GM23338 (cell line): ENCODE measurements at regions not wholly inside any gene's neighbourhood (a gene's known extent, or its start where the extent isn't known, plus 50 kb on each side); places are given as distances from the start of the nearest gene placed in this dataset.

Experiments
- ATAC-seq: fragments of 200-7000 bp; cut with Tn5 transposase; 3 replicates; pipeline ENCODE4 v1.9.1; 2020
- DNase-seq: peaks from one replicate; pipeline ENCODE4 v3.0.0-alpha.2; 2015; ENCODE audit warnings: low spot score
- H2AFZ ChIP-seq: fragments of 200-600 bp; sonication (generic); 2 replicates; pipeline ENCODE4 v1.8.0; 2016; ENCODE audit warnings: antibody characterized with exemption, mild to moderate bottlenecking, moderate library complexity
- H3F3A ChIP-seq: fragments of 200-600 bp; sonication (generic); replicated peaks from 2 replicates; pipeline ENCODE4 v1.8.0; 2017; ENCODE audit warnings: antibody characterized with exemption, mixed run types, low read depth
- H3K27ac ChIP-seq: fragments of 200-600 bp; sonication (generic); 2 replicates; pipeline ENCODE4 v1.6.1; 2016; ENCODE audit warnings: low read depth
- H3K27me3 ChIP-seq: fragments of 200-600 bp; sonication (generic); 2 replicates; pipeline ENCODE4 v1.8.0; 2016; ENCODE audit warnings: mild to moderate bottlenecking, mixed run types, moderate library complexity; ENCODE audit not compliant: insufficient read depth
- H3K36me3 ChIP-seq: fragments of 200-600 bp; sonication (generic); 2 replicates; pipeline ENCODE4 v1.8.0; 2016; ENCODE audit warnings: mild to moderate bottlenecking; ENCODE audit not compliant: insufficient read depth
- H3K4me1 ChIP-seq: fragments of 200-600 bp; sonication (generic); 2 replicates; pipeline ENCODE4 v1.8.0; 2016; ENCODE audit warnings: mild to moderate bottlenecking, moderate library complexity; ENCODE audit not compliant: insufficient read depth
- H3K4me2 ChIP-seq: fragments of 200-600 bp; sonication (generic); 2 replicates; pipeline ENCODE4 v1.7.1; 2017; ENCODE audit warnings: mixed run types
- H3K4me3 ChIP-seq: fragments of 200-600 bp; sonication (generic); 2 replicates; pipeline ENCODE4 v1.6.1; 2016; ENCODE audit warnings: mixed run types
- H3K79me2 ChIP-seq: fragments of 200-600 bp; sonication (generic); replicated peaks from 2 replicates; pipeline ENCODE4 v1.8.0; 2017; ENCODE audit warnings: mild to moderate bottlenecking; ENCODE audit not compliant: insufficient read depth
- H3K9me2 ChIP-seq: fragments of 200-600 bp; sonication (generic); 2 replicates; pipeline ENCODE4 v1.8.0; 2017; ENCODE audit not compliant: insufficient read depth
- H4K20me1 ChIP-seq: fragments of 200-600 bp; sonication (generic); replicated peaks from 2 replicates; pipeline ENCODE4 v1.8.0; 2017; ENCODE audit warnings: mild to moderate bottlenecking; ENCODE audit not compliant: insufficient read depth
- H3K27ac Mint-ChIP-seq: 2 replicates; pipeline ENCODE4 v1.8.0; 2020; ENCODE audit warnings: inconsistent platforms, mild to moderate bottlenecking, moderate library complexity, mixed read lengths
- H3K27me3 Mint-ChIP-seq: 3 replicates; pipeline ENCODE4 v1.8.0; 2022; ENCODE audit warnings: low read depth, mild to moderate bottlenecking, moderate library complexity, mixed read lengths, inconsistent platforms; ENCODE audit not compliant: insufficient read depth, poor library complexity
- H3K36me3 Mint-ChIP-seq: 3 replicates; pipeline ENCODE4 v1.8.0; 2021; ENCODE audit warnings: low read depth, mild to moderate bottlenecking, inconsistent platforms, moderate library complexity, mixed read lengths
- H3K4me1 Mint-ChIP-seq: 3 replicates; pipeline ENCODE4 v1.8.0; 2020; ENCODE audit warnings: mild to moderate bottlenecking, inconsistent platforms, mixed read lengths
- H3K4me3 Mint-ChIP-seq: 3 replicates; pipeline ENCODE4 v1.8.0; 2021; ENCODE audit warnings: moderate library complexity, mild to moderate bottlenecking, inconsistent platforms, mixed read lengths
- H3K9me3 Mint-ChIP-seq: 3 replicates; pipeline ENCODE4 v1.8.0; 2020; ENCODE audit warnings: moderate library complexity, mild to moderate bottlenecking, inconsistent platforms, mixed read lengths
- CREB1 ChIP-seq: fragments of 250-450 bp; sonication (Bioruptor Pico); IDR thresholded peaks from 2 replicates; pipeline ENCODE4 v1.5.0; 2020; ENCODE audit warnings: low read depth, mild to moderate bottlenecking, moderate library complexity
- EZH2 ChIP-seq: fragments of 200-600 bp; sonication (generic); IDR thresholded peaks from one replicate; pipeline ENCODE4 v1.8.0; 2017; ENCODE audit warnings: antibody characterized with exemption, mild to moderate bottlenecking, low read depth; ENCODE audit not compliant: unreplicated experiment
- EZH2phosphoT487 ChIP-seq: fragments of 200-600 bp; sonication (generic); IDR thresholded peaks from one replicate; pipeline ENCODE4 v1.8.1; 2018; ENCODE audit warnings: antibody characterized with exemption; ENCODE audit not compliant: unreplicated experiment
- JUNB ChIP-seq: IDR thresholded peaks from one replicate; pipeline ENCODE4 v1.6.1; 2016; ENCODE audit warnings: antibody characterized with exemption; ENCODE audit not compliant: unreplicated experiment
- NANOG ChIP-seq: IDR thresholded peaks from 2 replicates; pipeline ENCODE4 v1.6.1; 2016; ENCODE audit warnings: antibody characterized with exemption, borderline replicate concordance
- POLR2AphosphoS5 ChIP-seq: IDR thresholded peaks from 2 replicates; pipeline ENCODE4 v1.6.1; 2016; ENCODE audit warnings: antibody characterized with exemption, low read depth
- STAT1 ChIP-seq: IDR thresholded peaks from one replicate; pipeline ENCODE4 v1.6.1; 2016; ENCODE audit warnings: antibody characterized with exemption; ENCODE audit not compliant: unreplicated experiment
- ZNF114 ChIP-seq: fragments of 250-450 bp; sonication (Bioruptor Pico); IDR thresholded peaks from 2 replicates; pipeline ENCODE4 v1.5.0; 2020; ENCODE audit warnings: mild to moderate bottlenecking, moderate library complexity
- ZNF331 ChIP-seq: fragments of 250-450 bp; sonication (Bioruptor Pico); IDR thresholded peaks from 2 replicates; pipeline ENCODE4 v1.5.0; 2020; ENCODE audit warnings: low read depth, mild to moderate bottlenecking, moderate library complexity
- TF ChIP-seq, protein P1 (sequence below): IDR thresholded peaks from 2 replicates; pipeline ENCODE4 v1.6.1; 2016; ENCODE audit warnings: antibody characterized with exemption
- TF ChIP-seq, protein P2 (sequence below): fragments of 250-450 bp; sonication (Bioruptor Pico); IDR thresholded peaks from 2 replicates; pipeline ENCODE4 v1.5.0; 2020; ENCODE audit warnings: mild to moderate bottlenecking, moderate library complexity
- TF ChIP-seq, protein P3 (sequence below), 2 experiments: fragments of 200-600 bp in 1 of 2; sonication (generic) in 1 of 2; conservative IDR thresholded peaks; 2 replicates each; pipeline versions ENCODE4 v1.5.1 to v1.6.1; 2016 to 2017; ENCODE audit warnings: antibody characterized with exemption in 2 of 2, low read depth in 2 of 2, mild to moderate bottlenecking in 2 of 2, moderate library complexity in 1 of 2
- TF ChIP-seq, protein P4 (sequence below): IDR thresholded peaks from one replicate; pipeline ENCODE4 v1.6.1; 2018; ENCODE audit warnings: antibody characterized with exemption; ENCODE audit not compliant: unreplicated experiment

DNA sequence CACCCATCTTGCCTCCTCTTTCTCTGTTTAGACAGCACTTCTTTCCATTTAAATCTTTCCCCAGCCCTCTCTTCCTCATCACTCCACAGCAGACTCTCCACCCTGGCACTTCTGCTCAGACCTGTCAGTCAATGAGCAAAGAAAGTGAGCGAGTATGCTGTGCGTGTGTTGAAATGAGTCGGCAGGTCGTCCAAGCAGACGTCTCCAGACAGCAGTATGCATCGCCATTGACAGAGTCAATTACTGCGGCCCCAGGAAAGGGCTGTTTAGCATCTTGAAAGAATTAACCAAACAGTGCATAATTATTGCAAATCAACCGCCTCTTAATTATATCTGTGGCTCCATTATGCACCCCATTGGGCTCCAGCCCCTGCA lies 54.8 kb upstream of the KCNG1 start:
- H3K4me1 ChIP-seq: peaks cover 13% of the 10 kb centered on the region
- H3K4me3 ChIP-seq: no peak overlapping the region
- H3K79me2 ChIP-seq: no peaks in the 10 kb centered on the region
- H3K9me3 Mint-ChIP-seq: 0 out of 3 replicates have a peak, but pooled peaks cover 3% of the 10 kb centered on the region
- no peak overlapping the region for H3K27ac Mint-ChIP-seq
- peaks cover 8% of the 10 kb centered on the region for H3K27me3 Mint-ChIP-seq
- no peaks in the 10 kb centered on the region for H3K36me3 ChIP-seq
- H3K36me3 Mint-ChIP-seq: no peaks in the 10 kb centered on the region
- ATAC-seq (no peak), DNase-seq (no peak)
- no peak overlapping the region for H3K27ac ChIP-seq
- 0 out of 2 replicates have a peak overlapping the region, but pooled peaks have one; percentile 15 for H3K4me2 ChIP-seq
- TF ChIP-seq NANOG (no peak), POLR2AphosphoS5 (no peak), CREB1 (CRISPR knock-in tag) (no peak), ZNF114 (CRISPR knock-in tag) (no peak), JUNB (no peak), EZH2phosphoT487 (no peak), EZH2 (no peak), STAT1 (no peak), ZNF331 (no peak)
- TF ChIP-seq, protein P1, sequence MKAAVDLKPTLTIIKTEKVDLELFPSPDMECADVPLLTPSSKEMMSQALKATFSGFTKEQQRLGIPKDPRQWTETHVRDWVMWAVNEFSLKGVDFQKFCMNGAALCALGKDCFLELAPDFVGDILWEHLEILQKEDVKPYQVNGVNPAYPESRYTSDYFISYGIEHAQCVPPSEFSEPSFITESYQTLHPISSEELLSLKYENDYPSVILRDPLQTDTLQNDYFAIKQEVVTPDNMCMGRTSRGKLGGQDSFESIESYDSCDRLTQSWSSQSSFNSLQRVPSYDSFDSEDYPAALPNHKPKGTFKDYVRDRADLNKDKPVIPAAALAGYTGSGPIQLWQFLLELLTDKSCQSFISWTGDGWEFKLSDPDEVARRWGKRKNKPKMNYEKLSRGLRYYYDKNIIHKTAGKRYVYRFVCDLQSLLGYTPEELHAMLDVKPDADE: no peak
- TF ChIP-seq, protein P2, sequence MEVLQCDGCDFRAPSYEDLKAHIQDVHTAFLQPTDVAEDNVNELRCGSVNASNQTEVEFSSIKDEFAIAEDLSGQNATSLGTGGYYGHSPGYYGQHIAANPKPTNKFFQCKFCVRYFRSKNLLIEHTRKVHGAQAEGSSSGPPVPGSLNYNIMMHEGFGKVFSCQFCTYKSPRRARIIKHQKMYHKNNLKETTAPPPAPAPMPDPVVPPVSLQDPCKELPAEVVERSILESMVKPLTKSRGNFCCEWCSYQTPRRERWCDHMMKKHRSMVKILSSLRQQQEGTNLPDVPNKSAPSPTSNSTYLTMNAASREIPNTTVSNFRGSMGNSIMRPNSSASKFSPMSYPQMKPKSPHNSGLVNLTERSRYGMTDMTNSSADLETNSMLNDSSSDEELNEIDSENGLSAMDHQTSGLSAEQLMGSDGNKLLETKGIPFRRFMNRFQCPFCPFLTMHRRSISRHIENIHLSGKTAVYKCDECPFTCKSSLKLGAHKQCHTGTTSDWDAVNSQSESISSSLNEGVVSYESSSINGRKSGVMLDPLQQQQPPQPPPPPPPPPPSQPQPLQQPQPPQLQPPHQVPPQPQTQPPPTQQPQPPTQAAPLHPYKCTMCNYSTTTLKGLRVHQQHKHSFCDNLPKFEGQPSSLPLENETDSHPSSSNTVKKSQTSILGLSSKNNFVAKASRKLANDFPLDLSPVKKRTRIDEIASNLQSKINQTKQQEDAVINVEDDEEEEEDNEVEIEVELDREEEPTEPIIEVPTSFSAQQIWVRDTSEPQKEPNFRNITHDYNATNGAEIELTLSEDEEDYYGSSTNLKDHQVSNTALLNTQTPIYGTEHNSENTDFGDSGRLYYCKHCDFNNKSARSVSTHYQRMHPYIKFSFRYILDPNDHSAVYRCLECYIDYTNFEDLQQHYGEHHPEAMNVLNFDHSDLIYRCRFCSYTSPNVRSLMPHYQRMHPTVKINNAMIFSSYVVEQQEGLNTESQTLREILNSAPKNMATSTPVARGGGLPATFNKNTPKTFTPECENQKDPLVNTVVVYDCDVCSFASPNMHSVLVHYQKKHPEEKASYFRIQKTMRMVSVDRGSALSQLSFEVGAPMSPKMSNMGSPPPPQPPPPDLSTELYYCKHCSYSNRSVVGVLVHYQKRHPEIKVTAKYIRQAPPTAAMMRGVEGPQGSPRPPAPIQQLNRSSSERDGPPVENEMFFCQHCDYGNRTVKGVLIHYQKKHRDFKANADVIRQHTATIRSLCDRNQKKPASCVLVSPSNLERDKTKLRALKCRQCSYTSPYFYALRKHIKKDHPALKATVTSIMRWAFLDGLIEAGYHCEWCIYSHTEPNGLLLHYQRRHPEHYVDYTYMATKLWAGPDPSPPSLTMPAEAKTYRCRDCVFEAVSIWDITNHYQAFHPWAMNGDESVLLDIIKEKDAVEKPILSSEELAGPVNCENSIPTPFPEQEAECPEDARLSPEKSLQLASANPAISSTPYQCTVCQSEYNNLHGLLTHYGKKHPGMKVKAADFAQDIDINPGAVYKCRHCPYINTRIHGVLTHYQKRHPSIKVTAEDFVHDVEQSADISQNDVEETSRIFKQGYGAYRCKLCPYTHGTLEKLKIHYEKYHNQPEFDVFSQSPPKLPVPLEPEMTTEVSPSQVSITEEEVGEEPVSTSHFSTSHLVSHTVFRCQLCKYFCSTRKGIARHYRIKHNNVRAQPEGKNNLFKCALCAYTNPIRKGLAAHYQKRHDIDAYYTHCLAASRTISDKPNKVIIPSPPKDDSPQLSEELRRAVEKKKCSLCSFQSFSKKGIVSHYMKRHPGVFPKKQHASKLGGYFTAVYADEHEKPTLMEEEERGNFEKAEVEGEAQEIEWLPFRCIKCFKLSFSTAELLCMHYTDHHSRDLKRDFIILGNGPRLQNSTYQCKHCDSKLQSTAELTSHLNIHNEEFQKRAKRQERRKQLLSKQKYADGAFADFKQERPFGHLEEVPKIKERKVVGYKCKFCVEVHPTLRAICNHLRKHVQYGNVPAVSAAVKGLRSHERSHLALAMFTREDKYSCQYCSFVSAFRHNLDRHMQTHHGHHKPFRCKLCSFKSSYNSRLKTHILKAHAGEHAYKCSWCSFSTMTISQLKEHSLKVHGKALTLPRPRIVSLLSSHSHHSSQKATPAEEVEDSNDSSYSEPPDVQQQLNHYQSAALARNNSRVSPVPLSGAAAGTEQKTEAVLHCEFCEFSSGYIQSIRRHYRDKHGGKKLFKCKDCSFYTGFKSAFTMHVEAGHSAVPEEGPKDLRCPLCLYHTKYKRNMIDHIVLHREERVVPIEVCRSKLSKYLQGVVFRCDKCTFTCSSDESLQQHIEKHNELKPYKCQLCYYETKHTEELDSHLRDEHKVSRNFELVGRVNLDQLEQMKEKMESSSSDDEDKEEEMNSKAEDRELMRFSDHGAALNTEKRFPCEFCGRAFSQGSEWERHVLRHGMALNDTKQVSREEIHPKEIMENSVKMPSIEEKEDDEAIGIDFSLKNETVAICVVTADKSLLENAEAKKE (CRISPR knock-in tag): no peak
- TF ChIP-seq, protein P3, sequence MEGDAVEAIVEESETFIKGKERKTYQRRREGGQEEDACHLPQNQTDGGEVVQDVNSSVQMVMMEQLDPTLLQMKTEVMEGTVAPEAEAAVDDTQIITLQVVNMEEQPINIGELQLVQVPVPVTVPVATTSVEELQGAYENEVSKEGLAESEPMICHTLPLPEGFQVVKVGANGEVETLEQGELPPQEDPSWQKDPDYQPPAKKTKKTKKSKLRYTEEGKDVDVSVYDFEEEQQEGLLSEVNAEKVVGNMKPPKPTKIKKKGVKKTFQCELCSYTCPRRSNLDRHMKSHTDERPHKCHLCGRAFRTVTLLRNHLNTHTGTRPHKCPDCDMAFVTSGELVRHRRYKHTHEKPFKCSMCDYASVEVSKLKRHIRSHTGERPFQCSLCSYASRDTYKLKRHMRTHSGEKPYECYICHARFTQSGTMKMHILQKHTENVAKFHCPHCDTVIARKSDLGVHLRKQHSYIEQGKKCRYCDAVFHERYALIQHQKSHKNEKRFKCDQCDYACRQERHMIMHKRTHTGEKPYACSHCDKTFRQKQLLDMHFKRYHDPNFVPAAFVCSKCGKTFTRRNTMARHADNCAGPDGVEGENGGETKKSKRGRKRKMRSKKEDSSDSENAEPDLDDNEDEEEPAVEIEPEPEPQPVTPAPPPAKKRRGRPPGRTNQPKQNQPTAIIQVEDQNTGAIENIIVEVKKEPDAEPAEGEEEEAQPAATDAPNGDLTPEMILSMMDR (conservative IDR thresholded peaks at IDR 0.05; ENCODE audit: low read depth in 2 of 2): no peak
- TF ChIP-seq, protein P4, sequence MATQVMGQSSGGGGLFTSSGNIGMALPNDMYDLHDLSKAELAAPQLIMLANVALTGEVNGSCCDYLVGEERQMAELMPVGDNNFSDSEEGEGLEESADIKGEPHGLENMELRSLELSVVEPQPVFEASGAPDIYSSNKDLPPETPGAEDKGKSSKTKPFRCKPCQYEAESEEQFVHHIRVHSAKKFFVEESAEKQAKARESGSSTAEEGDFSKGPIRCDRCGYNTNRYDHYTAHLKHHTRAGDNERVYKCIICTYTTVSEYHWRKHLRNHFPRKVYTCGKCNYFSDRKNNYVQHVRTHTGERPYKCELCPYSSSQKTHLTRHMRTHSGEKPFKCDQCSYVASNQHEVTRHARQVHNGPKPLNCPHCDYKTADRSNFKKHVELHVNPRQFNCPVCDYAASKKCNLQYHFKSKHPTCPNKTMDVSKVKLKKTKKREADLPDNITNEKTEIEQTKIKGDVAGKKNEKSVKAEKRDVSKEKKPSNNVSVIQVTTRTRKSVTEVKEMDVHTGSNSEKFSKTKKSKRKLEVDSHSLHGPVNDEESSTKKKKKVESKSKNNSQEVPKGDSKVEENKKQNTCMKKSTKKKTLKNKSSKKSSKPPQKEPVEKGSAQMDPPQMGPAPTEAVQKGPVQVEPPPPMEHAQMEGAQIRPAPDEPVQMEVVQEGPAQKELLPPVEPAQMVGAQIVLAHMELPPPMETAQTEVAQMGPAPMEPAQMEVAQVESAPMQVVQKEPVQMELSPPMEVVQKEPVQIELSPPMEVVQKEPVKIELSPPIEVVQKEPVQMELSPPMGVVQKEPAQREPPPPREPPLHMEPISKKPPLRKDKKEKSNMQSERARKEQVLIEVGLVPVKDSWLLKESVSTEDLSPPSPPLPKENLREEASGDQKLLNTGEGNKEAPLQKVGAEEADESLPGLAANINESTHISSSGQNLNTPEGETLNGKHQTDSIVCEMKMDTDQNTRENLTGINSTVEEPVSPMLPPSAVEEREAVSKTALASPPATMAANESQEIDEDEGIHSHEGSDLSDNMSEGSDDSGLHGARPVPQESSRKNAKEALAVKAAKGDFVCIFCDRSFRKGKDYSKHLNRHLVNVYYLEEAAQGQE: no peak
- no peaks in the 10 kb centered on the region for H3K9me2 ChIP-seq
- no peaks in the 10 kb centered on the region for H3K27me3 ChIP-seq
- H3F3A ChIP-seq: no peaks in the 10 kb centered on the region
- no peak overlapping the region for H3K4me3 Mint-ChIP-seq
- H3K4me1 Mint-ChIP-seq: peaks cover 16% of the 10 kb centered on the region
- H4K20me1 ChIP-seq: no peaks in the 10 kb centered on the region
- H2AFZ ChIP-seq: peak overlapping the region; percentile 92; the same call in 1 of the 2 replicates
